HUES48 (cell line): ENCODE measurements at regions not wholly inside any gene's neighbourhood (a gene's known extent, or its start where the extent isn't known, plus 50 kb on each side); places are given as distances from the start of the nearest gene placed in this dataset.
"Not testable (repeated sequence)": the region's sequence is repeated elsewhere in the genome, so short reads cannot be mapped to it uniquely, and the experiment has no call there.

Source experiments
- H3K27ac ChIP-seq: one replicate; pipeline ENCODE4 v1.7.0; 2013; ENCODE audit warnings: low read depth, low read length, inconsistent platforms
- H3K27me3 ChIP-seq: 2 replicates; pipeline ENCODE4 v1.6.1; 2013; ENCODE audit warnings: mild to moderate bottlenecking, low read length; ENCODE audit not compliant: control insufficient read depth, insufficient read depth
- H3K36me3 ChIP-seq: 2 replicates; pipeline ENCODE4 v1.6.1; 2013; ENCODE audit warnings: low read length; ENCODE audit not compliant: control insufficient read depth, insufficient read depth
- H3K4me1 ChIP-seq: 2 replicates; pipeline ENCODE4 v1.6.1; 2013; ENCODE audit warnings: mild to moderate bottlenecking, low read length; ENCODE audit not compliant: control insufficient read depth, insufficient read depth
- H3K4me3 ChIP-seq: 2 replicates; pipeline ENCODE4 v1.5.1; 2013; ENCODE audit warnings: mild to moderate bottlenecking, low read depth, low read length
- H3K9ac ChIP-seq: 2 replicates; pipeline ENCODE4 v1.6.1; 2013; ENCODE audit warnings: mild to moderate bottlenecking, low read depth, low read length, moderate library complexity
- H3K9me3 ChIP-seq: 2 replicates; pipeline ENCODE4 v1.6.1; 2013; ENCODE audit warnings: low read length; ENCODE audit not compliant: control insufficient read depth, insufficient read depth

DNA sequence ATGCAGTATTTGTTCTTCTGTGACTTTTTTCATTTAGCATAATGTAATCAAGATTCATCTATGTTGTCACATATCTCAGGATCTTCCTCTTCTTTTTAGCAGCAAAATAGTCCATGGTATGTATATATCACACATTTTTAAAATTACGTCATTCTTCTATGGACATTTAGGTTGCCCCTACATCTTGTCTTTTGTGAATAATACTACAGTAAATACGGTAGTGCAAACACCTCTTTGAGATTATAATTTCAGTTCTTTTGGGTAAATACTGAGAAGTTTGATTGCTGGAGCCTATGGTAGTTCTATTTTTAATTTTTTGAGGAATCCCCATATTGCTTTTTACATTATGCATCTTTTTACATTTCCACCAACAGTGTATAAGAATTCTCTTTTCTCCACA lies 1174.9 kb downstream of the NSUN3 start:
- H3K27ac ChIP-seq: no peak overlapping the region
- no peaks in the 10 kb centered on the region for H3K27me3 ChIP-seq
- no peak overlapping the region for H3K4me3 ChIP-seq
- H3K9ac ChIP-seq: no peak overlapping the region
- no peaks in the 10 kb centered on the region for H3K4me1 ChIP-seq
- no peaks in the 10 kb centered on the region for H3K36me3 ChIP-seq
- no peaks in the 10 kb centered on the region for H3K9me3 ChIP-seq

DNA sequence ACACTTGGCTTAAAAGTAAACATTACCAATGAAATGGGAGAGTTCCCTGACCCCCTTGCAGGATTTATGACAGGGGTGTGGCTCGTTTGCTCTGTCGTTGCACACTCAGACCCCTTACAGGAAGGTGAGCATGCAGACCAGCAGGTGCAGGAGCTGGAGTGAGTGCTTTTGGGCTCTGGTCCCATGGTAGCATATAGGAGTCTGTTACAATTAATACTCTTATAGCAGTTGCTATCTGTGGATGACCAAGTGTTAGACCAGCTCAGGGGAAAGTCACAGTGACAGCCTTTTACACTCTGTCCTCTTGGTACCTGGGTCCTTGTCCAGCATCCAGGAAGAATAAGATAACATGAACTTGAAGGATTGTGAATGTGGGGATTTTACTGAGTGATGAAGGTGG lies 1177.5 kb downstream of the NSUN3 start:
- H3K27me3 ChIP-seq: no peaks in the 10 kb centered on the region
- no peak overlapping the region for H3K9ac ChIP-seq
- H3K9me3 ChIP-seq: no peaks in the 10 kb centered on the region
- H3K4me3 ChIP-seq: no peak overlapping the region
- no peaks in the 10 kb centered on the region for H3K4me1 ChIP-seq
- H3K27ac ChIP-seq: no peak overlapping the region
- H3K36me3 ChIP-seq: no peaks in the 10 kb centered on the region

DNA sequence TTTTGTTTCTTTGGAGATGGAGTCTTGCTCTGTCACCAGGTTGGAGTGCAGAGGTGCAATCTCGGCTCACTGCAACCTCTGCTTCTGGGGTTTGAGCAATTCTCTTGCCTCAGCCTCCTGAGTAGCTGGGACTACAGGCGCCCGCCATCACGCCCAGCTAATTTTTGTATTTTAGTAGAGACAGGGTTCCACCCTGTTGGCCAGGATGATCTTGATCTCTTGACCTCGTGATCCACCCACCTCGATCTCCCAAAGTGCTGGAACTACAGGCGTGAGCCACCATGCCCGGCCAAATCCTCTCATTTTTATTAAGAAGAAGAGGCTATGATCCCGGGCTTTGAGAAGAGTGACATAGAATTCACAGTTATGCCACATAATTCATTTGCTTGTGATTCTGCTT lies 1178.4 kb downstream of the NSUN3 start:
- not testable (repeated sequence) for H3K36me3 ChIP-seq, H3K27me3 ChIP-seq, H3K27ac ChIP-seq, H3K4me1 ChIP-seq, H3K9ac ChIP-seq, H3K4me3 ChIP-seq, H3K9me3 ChIP-seq

DNA sequence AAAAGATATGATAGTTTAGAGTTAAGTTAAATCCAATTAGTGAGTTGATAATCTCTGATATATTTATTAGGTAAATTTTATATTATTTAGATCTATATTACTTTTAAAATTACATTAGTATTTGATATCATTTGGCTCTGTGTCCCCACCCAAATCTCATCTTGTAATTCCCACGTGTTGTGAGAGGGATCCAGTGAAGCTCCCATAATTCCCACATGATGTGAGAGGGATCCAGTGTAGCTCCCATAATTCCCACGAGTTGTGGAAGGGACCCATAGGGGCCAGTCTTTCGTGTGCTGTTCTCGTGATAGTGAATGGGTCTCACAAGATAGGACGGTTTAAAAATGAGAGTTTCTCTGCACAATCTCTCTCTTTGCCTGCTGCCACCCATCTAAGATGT lies 1183.6 kb downstream of the NSUN3 start:
- no peaks in the 10 kb centered on the region for H3K4me1 ChIP-seq
- H3K4me3 ChIP-seq: no peak overlapping the region
- no peaks in the 10 kb centered on the region for H3K9me3 ChIP-seq
- no peak overlapping the region for H3K27ac ChIP-seq
- no peak overlapping the region for H3K9ac ChIP-seq
- H3K27me3 ChIP-seq: no peaks in the 10 kb centered on the region
- H3K36me3 ChIP-seq: no peaks in the 10 kb centered on the region

DNA sequence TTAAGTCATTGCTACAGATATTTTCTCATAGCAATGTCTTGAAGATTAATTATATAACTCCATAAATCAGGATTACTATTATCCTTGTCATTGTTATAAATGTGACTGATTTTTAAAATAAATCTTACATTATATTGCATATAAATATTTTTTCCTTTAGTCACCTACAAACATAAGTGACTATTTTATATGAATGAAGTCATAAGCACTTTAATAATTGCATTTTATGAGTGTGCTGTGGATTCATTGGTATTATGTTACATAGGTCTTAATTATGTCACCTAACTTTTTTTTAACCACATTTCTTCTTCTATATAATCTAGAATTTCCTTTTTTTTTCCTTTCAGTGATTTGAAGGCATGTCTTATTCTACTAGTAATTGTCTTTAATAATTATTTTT lies 1191.2 kb downstream of the NSUN3 start:
- no peak overlapping the region for H3K9ac ChIP-seq
- H3K27me3 ChIP-seq: no peaks in the 10 kb centered on the region
- no peak overlapping the region for H3K27ac ChIP-seq
- peaks cover 3% of the 10 kb centered on the region; the same call in 1 of the 2 replicates for H3K4me1 ChIP-seq
- no peaks in the 10 kb centered on the region for H3K36me3 ChIP-seq
- H3K4me3 ChIP-seq: no peak overlapping the region
- no peaks in the 10 kb centered on the region for H3K9me3 ChIP-seq

DNA sequence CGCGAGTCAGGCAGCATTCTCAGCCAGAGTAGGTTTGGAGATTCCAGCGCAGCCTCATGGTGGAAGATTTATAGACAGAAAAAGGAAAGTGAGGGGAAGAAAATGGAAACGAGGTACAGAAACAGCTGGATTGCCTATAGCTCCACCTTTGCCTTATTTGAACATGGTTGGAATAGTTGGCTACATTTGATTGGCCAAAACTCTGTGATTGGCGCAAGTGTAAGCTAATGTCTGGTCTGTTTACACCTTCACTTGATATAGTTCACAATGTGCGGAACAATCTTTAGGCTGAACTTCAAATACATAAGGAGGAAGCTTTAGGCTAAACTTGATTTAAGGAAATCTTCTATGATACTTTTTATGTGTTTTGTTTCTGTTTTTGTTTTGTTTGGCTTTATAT lies 1191.9 kb downstream of the NSUN3 start:
- no peaks in the 10 kb centered on the region for H3K9me3 ChIP-seq

DNA sequence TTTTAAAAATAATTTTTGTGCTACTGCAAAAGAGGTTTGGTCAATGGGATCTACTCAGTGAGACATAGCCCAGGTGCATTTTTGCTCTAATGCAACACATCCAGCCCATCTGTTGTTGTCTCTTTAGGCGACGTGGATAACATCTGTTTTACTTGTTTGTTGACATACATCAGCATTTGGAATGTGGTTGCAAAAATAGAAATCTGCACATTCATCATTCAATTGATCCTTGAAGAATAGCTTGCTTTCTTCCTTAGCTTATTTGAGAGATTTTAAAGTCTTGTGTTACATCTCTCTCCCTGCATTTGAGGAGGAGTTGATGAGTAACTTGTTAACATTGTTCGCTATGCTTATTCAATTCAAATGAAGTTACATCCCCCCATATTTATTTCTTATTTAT lies 1202.3 kb downstream of the NSUN3 start:
- no peak overlapping the region for H3K4me3 ChIP-seq
- H3K9ac ChIP-seq: no peak overlapping the region

More for the DNA sequence above, 1191.9 kb downstream of the NSUN3 start:
- H3K27ac ChIP-seq: no peak overlapping the region
- H3K27me3 ChIP-seq: no peaks in the 10 kb centered on the region
- no peak overlapping the region for H3K4me3 ChIP-seq
- H3K9ac ChIP-seq: no peak overlapping the region
- H3K4me1 ChIP-seq: peaks cover 3% of the 10 kb centered on the region; the same call in 1 of the 2 replicates
- H3K36me3 ChIP-seq: no peaks in the 10 kb centered on the region

DNA sequence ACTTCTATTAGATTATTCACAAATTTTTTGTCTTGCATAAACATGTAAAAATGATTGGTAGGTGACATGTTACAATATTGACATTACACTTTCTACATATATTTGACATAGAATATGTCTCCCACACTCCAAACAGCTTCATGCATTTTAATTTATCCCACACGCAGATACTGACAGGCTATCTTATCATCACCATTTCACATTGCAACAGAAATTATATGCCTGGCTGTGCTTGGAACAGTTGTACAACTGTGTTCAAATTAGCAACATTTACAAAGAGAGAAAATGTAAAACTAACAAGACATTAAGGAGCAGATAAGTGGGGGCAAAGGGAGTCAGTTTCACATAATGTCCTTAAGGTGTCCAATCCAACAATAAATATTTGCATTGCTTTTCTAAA lies 1208.5 kb downstream of the NSUN3 start:
- Histone ChIP-seq H3K9me3 (no peaks in the 10 kb centered on the region), H3K4me1 (0 out of 2 replicates have a peak, but pooled peaks cover 4% of the 10 kb centered on the region), H3K9ac (no peak overlapping the region), H3K27ac (no peak overlapping the region), H3K36me3 (no peaks in the 10 kb centered on the region), H3K4me3 (no peak overlapping the region), H3K27me3 (no peaks in the 10 kb centered on the region)

More for the DNA sequence above, 1202.3 kb downstream of the NSUN3 start:
- H3K4me1 ChIP-seq: 0 out of 2 replicates have a peak, but pooled peaks cover 3% of the 10 kb centered on the region
- no peaks in the 10 kb centered on the region for H3K36me3 ChIP-seq
- H3K27ac ChIP-seq: no peak overlapping the region
- H3K9me3 ChIP-seq: no peaks in the 10 kb centered on the region
- H3K27me3 ChIP-seq: no peaks in the 10 kb centered on the region

DNA sequence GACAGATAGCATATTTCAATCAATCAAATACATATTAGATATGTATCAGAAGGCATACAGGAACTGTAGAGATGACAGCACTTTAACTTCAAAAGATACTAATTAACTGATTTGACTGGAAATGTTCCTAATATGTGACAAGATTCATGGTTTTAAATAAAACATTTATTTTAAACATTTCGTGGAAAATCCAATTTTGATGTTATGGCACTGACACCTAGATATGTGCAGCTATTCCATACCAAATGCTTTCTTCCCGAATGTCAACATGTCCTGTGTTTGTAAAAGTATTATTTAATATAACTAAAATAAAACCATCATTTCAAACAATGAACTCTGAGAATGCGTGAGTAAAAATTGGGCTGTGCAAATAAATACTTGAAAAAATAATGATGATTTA lies 1209.3 kb downstream of the NSUN3 start:
- H3K27me3 ChIP-seq: no peaks in the 10 kb centered on the region
- H3K27ac ChIP-seq: no peak overlapping the region
- H3K4me3 ChIP-seq: no peak overlapping the region
- H3K9me3 ChIP-seq: no peaks in the 10 kb centered on the region
- H3K9ac ChIP-seq: no peak overlapping the region
- H3K36me3 ChIP-seq: no peaks in the 10 kb centered on the region
- peaks cover 9% of the 10 kb centered on the region for H3K4me1 ChIP-seq

DNA sequence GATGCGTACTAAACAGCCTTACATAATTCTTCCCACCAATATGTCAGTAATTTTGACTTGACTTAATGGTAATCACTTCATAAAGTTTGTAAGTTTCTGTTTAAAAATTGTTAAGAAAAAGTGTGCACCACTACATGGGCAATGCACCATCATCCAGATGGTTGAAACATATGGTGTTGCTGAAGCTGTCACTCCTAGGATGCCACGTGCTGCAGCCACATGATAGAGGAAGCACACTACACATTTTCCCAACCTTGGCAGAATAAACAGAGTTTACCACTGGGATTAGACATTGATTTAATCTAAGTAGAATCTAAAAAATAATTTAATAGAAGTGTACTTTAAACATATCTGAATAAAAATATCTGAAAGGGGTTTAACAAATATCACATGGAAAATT lies 1209.9 kb downstream of the NSUN3 start:
- H3K4me1 ChIP-seq: peaks cover 15% of the 10 kb centered on the region
- H3K9me3 ChIP-seq: no peaks in the 10 kb centered on the region
- no peak overlapping the region for H3K27ac ChIP-seq
- H3K9ac ChIP-seq: no peak overlapping the region
- no peaks in the 10 kb centered on the region for H3K36me3 ChIP-seq
- no peaks in the 10 kb centered on the region for H3K27me3 ChIP-seq
- H3K4me3 ChIP-seq: no peak overlapping the region

DNA sequence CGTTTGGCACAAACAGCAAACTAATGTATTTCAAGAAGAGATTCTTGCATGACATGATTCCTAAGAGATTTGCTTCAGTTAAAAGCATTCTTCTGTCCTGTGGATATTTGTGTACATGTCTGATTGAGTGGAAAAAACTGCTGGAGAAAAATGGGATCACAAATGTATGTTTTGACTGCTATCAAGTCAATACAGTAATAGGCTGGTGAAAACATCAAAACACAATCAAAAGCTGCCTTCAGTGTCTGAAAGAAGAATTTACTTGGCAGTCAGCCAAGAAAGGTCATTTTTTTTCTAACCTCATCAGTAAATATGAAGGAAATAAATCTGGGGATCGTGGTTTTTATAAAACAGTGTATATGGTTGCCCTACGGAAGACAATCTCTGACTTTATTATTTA lies 1214.8 kb downstream of the NSUN3 start:
- Histone ChIP-seq H3K36me3 (no peaks in the 10 kb centered on the region), H3K27me3 (no peaks in the 10 kb centered on the region), H3K9me3 (peaks cover 6% of the 10 kb centered on the region; the same call in 1 of the 2 replicates), H3K4me1 (peaks cover 22% of the 10 kb centered on the region), H3K4me3 (no peak overlapping the region; the same call in 1 of the 2 replicates), H3K9ac (no peak overlapping the region), H3K27ac (peak overlapping the region; percentile 75)
